ENCODE measurements at regions not wholly inside any gene's neighbourhood (a gene's known extent, or its start where the extent isn't known, plus 50 kb on each side); places are given as distances from the start of the nearest gene placed in this dataset.
A peak's percentile ranks its signal among the peaks of the same experiment; 100 is the strongest.
"Not testable (repeated sequence)": the region's sequence is repeated elsewhere in the genome, so short reads cannot be mapped to it uniquely, and the experiment has no call there.

GRCh38 chr2:83874712-83875430 is 584.2 kb downstream of the SUCLG1 start:
- no peak for DNase-seq (ENCODE audit: low read depth)

DNA sequence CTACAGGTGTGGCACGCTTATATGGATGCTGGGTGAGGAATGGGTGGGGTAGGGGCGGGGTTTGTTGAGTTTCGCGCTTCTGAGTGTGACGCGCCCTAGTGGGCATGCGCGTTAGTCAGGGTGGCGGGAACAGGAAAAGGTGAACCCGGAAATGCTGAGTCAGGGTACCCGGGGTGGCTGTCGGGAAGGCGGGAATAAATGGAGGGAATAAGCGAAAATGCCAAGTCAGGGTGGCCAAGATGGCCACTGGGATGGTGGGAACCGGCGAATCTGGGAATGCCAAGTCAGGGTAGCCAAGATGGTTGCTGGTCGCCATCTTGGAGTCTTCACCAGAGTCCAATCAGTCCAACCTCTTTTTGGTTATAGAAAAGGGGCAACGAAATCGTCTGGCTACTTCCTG is 585.0 kb downstream of the SUCLG1 start:
- DNase-seq (ENCODE audit: low read depth): no peak

DNA sequence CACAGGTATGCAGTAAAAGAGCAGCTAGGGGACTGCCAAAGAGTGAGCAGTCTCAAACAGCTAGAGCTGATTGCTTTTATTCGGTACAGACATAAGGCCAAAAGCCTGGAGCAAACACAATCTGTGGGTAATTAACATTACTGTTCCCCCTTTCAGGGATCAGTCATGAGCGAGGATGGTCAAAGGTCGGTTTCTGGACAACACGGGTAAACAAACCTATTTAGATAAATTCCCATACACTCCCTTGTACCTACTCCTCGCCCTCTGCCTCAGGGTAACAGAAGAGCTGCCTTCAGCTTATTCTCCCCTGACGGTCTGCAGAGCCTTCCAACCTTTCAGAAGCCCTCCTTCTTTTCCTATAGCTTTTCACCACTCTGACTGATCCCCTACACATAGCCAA is 586.0 kb downstream of the SUCLG1 start:
- no peak for DNase-seq (ENCODE audit: low read depth)

- no peak for DNase-seq (ENCODE audit: low read depth)
Measured at GRCh38 chr2:83866211-83866610, 592.9 kb downstream of the SUCLG1 start.

DNA sequence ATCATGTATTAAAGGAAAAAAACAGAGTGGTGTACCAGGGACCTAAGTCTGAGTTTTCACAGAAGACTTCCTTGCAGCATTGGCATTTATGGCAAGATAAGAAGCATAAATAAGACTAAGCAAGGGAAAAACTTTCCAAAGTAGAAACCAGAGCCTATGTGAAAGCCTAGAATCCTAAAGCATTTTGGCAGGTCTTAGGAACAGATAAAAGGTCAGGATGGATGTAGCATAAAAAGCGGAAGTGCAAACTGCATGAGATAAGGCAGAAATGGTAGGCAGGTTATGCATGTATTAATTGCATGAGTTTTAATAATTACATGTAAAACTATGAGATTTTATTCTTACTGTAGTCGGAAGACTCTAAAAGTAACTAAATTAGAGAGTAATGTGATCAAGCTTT is 596.5 kb downstream of the SUCLG1 start:
- no peak for DNase-seq (ENCODE audit: low read depth)

DNA sequence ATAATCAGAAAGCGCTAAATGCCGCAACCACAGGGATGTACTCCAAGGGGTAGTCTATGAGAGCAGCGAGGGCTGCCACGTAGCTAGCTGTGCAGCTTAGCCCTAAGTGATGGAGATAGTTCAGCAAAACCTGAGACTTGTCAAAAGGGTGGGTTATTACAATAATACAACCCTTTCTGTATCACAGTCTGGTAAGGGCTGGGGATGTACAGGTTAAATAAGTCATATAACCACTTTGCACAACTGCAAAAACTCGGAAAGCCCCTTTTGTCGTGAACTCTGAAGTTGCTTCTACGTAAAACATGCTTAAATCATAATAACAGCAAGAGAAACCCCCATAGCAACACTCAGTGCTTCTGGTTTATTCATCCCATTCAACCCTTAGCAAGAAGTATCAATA is 598.8 kb downstream of the SUCLG1 start:
- no peak for DNase-seq (ENCODE audit: low read depth)

- DNase-seq (ENCODE audit: low read depth): no peak
Measured at GRCh38 chr2:83859553-83859952, 599.5 kb downstream of the SUCLG1 start.

GRCh38 chr2:83851066-83851465 is 608.0 kb downstream of the SUCLG1 start:
- no peak for DNase-seq (ENCODE audit: low read depth)

DNA sequence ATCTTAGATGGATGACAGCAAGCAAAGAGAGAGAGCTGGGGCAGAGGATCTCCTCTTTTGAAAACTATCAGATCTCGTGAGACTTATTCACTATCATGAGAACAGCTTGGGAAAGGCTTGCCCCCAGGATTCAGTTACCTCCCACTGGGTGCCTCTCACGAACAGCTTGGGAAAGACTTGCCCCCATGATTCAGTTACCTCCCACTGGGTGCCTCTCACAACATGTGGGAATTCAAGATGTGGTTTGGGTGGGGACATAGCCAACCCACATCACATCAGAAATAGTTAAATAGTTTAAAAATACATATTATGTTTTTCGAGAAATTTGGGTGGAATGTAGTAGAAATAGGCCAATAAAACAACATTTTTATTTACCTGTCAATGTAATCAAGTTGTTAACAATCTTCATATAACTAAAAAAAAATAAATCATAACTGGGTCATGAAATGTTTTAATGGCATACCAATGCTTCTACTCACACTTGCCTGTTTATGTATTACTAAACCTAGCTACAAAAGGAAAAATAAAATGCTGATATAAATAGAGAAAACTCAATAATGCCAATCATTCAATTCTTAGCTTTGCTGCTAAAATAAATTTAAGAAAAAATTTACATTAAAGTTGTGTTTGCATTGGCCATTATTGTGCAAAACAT is 608.9 kb downstream of the SUCLG1 start:
- peak; percentile 51 for DNase-seq (ENCODE audit: low read depth)

GRCh38 chr2:83844490-83844889 is 614.6 kb downstream of the SUCLG1 start:
- DNase-seq (ENCODE audit: low read depth): no peak

GRCh38 chr2:83842421-83842820 is 616.7 kb downstream of the SUCLG1 start:
- DNase-seq (ENCODE audit: low read depth): no peak

DNA sequence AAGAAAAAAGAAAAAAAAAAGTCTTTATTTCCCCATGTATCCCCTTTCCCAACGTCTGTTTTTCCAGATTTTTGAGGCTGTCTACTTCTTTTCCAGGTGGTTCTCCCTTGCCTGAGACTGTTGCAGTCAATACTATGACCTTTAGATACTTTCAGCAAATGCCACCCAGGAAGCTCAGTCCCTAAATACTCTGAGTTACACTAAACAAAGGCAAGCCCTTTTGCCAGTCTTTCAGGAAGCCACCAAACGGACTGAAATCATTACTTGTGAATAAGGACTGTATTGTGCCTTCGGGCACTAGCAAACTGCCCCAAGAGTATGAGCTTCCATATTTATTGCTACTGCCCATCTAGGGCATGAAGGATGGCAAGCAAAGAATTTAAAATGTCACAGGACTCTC is 621.3 kb downstream of the SUCLG1 start:
- no peak for DNase-seq (ENCODE audit: low read depth)

DNA sequence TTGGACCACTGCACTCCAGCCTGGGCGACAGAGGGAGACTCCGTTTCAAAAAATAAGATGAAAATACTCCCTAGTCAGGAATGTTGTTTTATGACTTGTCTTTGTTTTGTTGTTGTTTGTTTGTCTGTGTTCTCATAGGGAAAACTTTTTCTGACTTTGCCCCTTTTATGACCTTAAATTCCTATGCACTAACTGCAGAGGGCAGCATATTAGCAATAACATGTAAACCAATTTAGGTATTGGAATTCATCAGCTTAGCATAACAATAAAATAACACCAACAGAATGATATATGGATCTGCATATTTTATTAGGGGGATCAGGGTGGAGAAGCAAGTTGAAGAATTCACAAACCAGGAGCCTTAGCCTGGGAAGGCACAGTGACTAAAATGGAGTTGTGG is 631.5 kb downstream of the SUCLG1 start:
- no peak for DNase-seq (ENCODE audit: low read depth)

GRCh38 chr2:83826577-83826976 is 632.5 kb downstream of the SUCLG1 start:
- DNase-seq (ENCODE audit: low read depth): no peak

GRCh38 chr2:83823229-83823628 is 635.9 kb downstream of the SUCLG1 start:
- DNase-seq (ENCODE audit: low read depth): no peak

DNA sequence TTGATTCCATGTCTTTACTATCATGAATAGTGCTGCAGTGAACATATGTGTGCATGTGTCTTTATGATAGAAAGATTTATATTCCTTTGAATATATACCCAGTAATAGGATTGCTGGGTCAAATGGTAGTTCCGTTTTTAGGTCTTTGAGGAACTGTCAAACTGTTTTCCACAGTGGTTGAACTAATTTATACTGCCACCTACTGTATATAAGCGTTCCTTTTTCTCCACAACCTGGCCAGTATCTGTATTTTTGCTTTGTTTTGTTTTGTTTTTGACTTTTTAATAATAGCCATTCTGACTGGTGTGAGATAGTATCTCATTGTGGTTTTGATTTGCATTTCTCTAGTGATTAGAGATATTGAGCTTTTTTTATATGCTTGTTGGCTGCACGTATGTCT is 641.6 kb downstream of the SUCLG1 start:
- no peak for DNase-seq (ENCODE audit: low read depth)

GRCh38 chr2:83808878-83809277 is 650.2 kb downstream of the SUCLG1 start:
- DNase-seq (ENCODE audit: low read depth): no peak

DNA sequence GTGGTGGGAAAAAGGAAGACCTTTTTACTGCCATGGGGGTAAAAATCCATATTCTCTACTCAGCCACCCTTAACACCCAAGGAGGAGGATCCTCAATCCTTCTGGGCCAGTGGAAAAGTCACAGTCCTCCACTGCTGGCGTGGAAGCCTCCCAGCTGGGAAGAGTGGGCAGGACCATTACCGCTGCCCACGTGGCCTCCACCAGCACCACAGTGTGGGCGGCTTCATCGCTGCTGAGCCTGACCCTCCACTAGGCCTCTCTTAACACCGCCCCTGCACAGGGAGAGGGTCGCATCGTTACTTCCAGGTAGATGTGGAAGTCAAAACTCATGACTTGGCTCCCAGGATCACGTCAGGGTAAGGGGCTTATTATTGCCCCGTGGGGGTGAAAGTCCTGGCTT is 656.5 kb downstream of the SUCLG1 start:
- DNase-seq (ENCODE audit: low read depth): no peak

DNA sequence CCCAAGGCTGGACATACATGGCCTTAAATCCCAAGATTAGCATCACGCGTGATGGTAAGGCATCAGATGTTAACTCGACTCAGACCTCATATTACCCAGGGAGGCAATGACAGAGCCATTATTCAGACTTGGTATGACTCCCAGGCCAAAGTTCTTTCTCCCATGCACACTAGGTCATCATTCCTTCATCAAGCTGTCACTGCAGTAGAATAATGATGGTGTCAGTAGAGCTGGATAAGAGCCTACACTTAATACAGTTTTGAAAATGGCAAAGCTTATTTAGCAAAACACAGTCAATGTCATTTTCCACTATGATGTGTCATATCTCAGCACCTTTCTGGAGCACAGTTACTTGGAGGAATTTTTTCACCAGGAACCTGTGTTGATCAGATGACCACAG is 663.3 kb downstream of the SUCLG1 start:
- no peak for DNase-seq (ENCODE audit: low read depth)

GRCh38 chr2:83790467-83790866 is 668.6 kb downstream of the SUCLG1 start:
- DNase-seq (ENCODE audit: low read depth): not testable (repeated sequence)

DNA sequence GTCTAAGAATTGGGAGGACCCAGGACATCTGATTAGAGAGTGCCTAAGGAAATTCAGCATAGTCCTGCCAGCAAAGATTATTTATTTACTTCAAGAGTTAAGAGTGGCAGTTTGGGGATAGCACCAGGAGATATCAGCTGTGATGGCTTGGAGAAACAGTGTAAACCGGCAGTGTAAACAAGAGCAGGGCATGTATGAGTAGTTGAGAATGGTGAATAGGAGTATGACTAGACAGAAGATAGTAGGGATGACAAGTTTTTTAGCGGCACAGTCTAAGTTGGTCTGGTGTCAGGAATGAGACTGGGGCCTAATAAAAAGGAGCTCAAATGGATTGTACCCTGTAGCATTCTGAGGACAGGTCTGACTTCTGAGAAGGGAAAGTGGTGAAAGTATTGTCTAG is 669.4 kb downstream of the SUCLG1 start:
- DNase-seq (ENCODE audit: low read depth): not testable (repeated sequence)

DNA sequence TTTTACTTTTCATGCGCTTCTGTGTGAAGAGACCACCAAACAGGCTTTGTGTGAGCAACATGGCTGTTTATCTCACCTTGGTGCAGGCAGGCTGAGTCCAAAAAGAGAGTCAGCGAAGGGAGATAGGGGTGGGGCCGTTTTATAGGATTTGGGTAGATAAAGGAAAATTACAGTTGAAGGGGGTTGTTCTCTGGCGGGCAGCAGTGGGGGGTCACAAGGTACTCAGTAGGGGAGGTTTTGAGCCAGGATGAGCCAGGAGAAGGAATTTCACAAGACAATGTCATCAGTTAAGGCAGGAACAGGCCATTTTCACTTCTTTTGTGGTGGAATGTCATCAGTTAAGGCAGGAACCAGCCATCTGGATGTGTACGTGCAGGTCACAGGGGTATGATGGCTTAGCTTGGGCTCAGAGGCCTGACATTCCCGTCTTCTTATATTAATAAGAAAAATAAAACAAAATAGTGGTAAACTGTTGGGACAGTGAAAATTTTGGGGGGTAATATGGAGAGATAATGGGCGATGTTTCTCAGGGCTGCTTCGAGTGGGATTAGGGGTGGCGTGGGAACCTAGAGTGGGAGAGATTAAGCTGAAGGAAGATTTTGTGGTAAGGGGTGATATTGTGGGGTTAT is 670.0 kb downstream of the SUCLG1 start:
- DNase-seq (ENCODE audit: low read depth): not testable (repeated sequence)

- DNase-seq (ENCODE audit: low read depth): no peak
Measured at GRCh38 chr2:83787189-83787588, 671.9 kb downstream of the SUCLG1 start.

DNA sequence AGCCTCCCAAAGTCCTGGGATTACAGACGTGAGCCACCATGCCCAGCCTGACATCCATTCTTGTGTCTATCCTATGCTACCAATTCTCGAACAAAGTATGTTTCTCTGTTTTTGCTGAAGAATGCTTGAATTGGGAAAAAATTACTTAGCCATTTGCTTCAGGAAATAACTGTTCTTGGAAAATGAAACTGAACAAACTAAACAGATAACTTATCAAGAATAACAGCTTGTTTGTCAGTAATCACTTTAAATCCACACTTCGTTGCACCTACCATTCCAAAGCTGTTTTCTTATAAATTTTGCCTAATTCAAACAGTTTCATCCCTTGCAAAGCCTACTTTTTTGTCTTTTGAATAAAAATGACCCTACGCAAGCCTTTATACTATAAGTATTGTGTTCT is 672.9 kb downstream of the SUCLG1 start:
- DNase-seq (ENCODE audit: low read depth): no peak
